ENCODE measurements at regions not wholly inside any gene's neighbourhood (a gene's known extent, or its start where the extent isn't known, plus 50 kb on each side); places are given as distances from the start of the nearest gene placed in this dataset.

DNA sequence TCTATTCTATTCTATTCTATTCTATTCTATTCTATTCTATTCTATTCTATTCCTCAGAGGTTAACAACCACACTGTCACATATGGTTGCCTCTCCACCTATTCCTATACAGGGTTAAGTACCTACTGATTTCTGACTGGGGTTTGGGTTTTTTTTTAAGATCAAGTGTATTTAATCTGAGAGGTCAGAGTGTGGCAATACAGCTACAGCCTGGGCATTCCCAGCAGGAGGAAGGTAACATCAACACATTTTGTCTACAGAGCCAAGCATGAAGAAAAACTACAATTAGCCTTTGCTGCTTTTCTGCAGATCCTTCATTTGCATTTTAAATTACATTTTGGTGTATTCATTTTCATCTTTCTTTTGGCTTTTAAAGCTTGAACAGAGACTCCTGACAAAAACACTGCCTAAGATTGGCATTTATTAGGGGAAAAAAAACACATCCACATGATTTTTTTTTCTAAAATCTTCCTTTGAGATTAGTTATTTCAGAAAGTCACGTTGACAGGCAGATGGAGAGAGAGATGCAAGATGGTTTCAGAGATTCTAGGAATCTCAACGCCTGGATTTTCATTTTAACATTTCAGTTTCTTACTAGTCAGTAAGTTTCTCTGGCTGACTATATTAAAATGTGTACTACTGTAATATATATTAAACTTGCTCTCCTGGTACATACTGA, 255.9 kb upstream of the TET2 start:
- Mint-ChIP-seq H3K4me1 (ENCODE audit: low read depth, unreplicated experiment) (no peaks in the 10 kb centered on the region), H3K27ac (ENCODE audit: unreplicated experiment) (no peak overlapping the region), H3K36me3 (ENCODE audit: insufficient read depth, unreplicated experiment) (no peaks in the 10 kb centered on the region), H3K27me3 (ENCODE audit: insufficient read depth, unreplicated experiment) (peaks cover 3% of the 10 kb centered on the region), H3K9me3 (ENCODE audit: unreplicated experiment) (no peaks in the 10 kb centered on the region), H3K4me3 (ENCODE audit: unreplicated experiment) (no peak overlapping the region)
- intact Hi-C loops (cut with micrococcal nuclease; ENCODE audit: unreplicated experiment): no loop called here
- DNase-seq: no peak
- ChIA-PET CTCF (no interaction called here), POLR2A (no interaction called here)
- Histone ChIP-seq H3K36me3 (ENCODE audit: control insufficient read depth, insufficient read depth, low read length) (no peaks in the 10 kb centered on the region), H3K4me1 (no peaks in the 10 kb centered on the region), H3K4me3 (ENCODE audit: low read depth, low read length) (no peak overlapping the region), H3K27me3 (replicated peaks; ENCODE audit: control insufficient read depth, insufficient read depth, low read length) (no peaks in the 10 kb centered on the region), H3K9me3 (no peaks in the 10 kb centered on the region)
- BruUV-seq (replicated peaks): no TSS peak
- TF ChIP-seq, protein P1, sequence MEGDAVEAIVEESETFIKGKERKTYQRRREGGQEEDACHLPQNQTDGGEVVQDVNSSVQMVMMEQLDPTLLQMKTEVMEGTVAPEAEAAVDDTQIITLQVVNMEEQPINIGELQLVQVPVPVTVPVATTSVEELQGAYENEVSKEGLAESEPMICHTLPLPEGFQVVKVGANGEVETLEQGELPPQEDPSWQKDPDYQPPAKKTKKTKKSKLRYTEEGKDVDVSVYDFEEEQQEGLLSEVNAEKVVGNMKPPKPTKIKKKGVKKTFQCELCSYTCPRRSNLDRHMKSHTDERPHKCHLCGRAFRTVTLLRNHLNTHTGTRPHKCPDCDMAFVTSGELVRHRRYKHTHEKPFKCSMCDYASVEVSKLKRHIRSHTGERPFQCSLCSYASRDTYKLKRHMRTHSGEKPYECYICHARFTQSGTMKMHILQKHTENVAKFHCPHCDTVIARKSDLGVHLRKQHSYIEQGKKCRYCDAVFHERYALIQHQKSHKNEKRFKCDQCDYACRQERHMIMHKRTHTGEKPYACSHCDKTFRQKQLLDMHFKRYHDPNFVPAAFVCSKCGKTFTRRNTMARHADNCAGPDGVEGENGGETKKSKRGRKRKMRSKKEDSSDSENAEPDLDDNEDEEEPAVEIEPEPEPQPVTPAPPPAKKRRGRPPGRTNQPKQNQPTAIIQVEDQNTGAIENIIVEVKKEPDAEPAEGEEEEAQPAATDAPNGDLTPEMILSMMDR (IDR thresholded peaks at IDR 0.05; ENCODE audit: insufficient read depth in 1 of 2, low read depth in 1 of 2, low read length in 1 of 2, severe bottlenecking in 1 of 2, unreplicated experiment in 1 of 2): no peak

DNA sequence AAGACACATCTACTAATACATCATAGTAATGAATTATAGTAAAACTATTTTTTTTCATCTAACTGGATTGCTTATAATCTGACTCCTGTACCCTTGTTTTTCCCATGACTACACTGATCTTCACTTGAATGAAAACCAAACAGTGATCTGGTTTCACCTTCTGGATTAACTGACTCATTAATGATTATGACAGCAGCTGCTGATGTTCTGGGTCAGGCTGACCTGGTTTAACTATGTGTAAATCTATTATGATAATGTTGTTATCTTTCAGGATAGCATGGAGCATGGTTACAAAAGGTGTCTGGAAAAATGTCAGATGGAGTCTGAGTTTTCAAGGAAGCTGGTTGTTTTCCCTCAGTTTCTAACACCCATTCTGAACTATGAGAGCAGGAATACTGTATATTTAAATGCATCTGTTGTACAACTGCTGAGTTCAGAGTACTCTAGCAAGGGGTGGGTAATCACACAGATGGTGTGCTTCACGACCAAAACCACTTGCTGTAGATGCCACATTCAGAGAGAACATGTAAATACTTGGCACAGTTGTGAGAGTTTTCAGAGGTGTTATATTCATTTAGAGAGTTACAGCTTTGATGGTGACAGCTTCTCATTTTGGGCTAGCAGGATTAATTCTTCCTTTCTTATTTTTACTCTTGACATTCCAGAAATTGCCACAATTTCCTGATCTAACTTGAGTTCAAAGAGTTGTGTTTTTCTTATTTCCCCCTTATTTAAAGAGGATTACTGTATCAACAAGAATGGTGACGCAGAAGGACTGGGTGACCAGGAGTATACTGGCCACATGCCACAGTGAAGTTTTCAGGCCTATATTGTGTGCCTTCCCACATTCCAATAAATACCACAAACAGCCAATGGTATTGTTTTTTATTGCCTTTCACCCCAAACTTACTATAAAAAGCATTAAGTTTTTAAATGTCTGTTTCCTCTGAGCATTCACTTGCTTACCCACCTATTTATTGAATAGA, 249.7 kb upstream of the TET2 start:
- H3K9me3 Mint-ChIP-seq (ENCODE audit: unreplicated experiment): peaks cover 10% of the 10 kb centered on the region
- Histone ChIP-seq H3K36me3 (ENCODE audit: control insufficient read depth, insufficient read depth, low read length) (no peaks in the 10 kb centered on the region), H3K4me3 (ENCODE audit: low read depth, low read length) (no peak overlapping the region), H3K9me3 (no peaks in the 10 kb centered on the region), H3K4me1 (no peaks in the 10 kb centered on the region), H3K27me3 (replicated peaks; ENCODE audit: control insufficient read depth, insufficient read depth, low read length) (no peaks in the 10 kb centered on the region)
- ChIA-PET CTCF (no interaction called here), POLR2A (no interaction called here)
- no peak overlapping the region for H3K27ac Mint-ChIP-seq (ENCODE audit: unreplicated experiment)
- H3K4me3 Mint-ChIP-seq (ENCODE audit: unreplicated experiment): no peak overlapping the region
- BruUV-seq (replicated peaks): no TSS peak
- intact Hi-C loops (cut with micrococcal nuclease; ENCODE audit: unreplicated experiment): no loop called here
- no peaks in the 10 kb centered on the region for H3K27me3 Mint-ChIP-seq (ENCODE audit: insufficient read depth, unreplicated experiment)
- DNase-seq: no peak
- no peaks in the 10 kb centered on the region for H3K36me3 Mint-ChIP-seq (ENCODE audit: insufficient read depth, unreplicated experiment)
- TF ChIP-seq, protein P1 (IDR thresholded peaks at IDR 0.05; ENCODE audit: insufficient read depth in 1 of 2, low read depth in 1 of 2, low read length in 1 of 2, severe bottlenecking in 1 of 2, unreplicated experiment in 1 of 2): no peak
- no peaks in the 10 kb centered on the region for H3K4me1 Mint-ChIP-seq (ENCODE audit: low read depth, unreplicated experiment)

DNA sequence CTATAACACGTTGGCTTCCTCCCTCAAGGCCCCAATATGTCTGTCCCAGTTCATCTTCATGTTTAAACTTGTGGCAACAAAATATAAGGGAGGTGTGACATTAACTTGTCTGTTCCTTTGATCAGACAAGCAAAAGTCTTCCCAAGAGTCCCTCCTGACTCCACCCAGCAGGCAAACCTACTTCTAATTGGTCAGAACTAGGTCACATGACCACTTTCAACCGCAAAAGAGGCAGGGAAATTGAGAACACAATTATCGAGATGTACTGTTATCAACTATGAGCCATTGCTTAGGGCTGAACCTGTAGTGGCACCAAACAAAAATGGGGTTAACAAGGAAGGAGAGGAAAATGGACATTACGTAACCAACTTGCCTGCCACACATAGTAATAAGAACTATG, 246.8 kb upstream of the TET2 start:
- no peaks in the 10 kb centered on the region for H3K9me3 ChIP-seq
- POLR2A ChIA-PET: no interaction called here
- intact Hi-C loops (cut with micrococcal nuclease; ENCODE audit: unreplicated experiment): loop anchor here (10.0 kb wide), 1 partner anchor 575 kb away; the partner anchor contains the start of gene PPA2
- no peak overlapping the region for H3K4me3 ChIP-seq (ENCODE audit: low read depth, low read length)
- Mint-ChIP-seq H3K9me3 (ENCODE audit: unreplicated experiment) (peaks cover 10% of the 10 kb centered on the region), H3K4me3 (ENCODE audit: unreplicated experiment) (no peak overlapping the region), H3K36me3 (ENCODE audit: insufficient read depth, unreplicated experiment) (no peaks in the 10 kb centered on the region), H3K27ac (ENCODE audit: unreplicated experiment) (no peak overlapping the region), H3K4me1 (ENCODE audit: low read depth, unreplicated experiment) (no peaks in the 10 kb centered on the region), H3K27me3 (ENCODE audit: insufficient read depth, unreplicated experiment) (no peaks in the 10 kb centered on the region)
- TF ChIP-seq, protein P1 (IDR thresholded peaks at IDR 0.05; ENCODE audit: insufficient read depth in 1 of 2, low read depth in 1 of 2, low read length in 1 of 2, severe bottlenecking in 1 of 2, unreplicated experiment in 1 of 2): no peak
- BruUV-seq (replicated peaks): no TSS peak
- no peaks in the 10 kb centered on the region for H3K27me3 ChIP-seq (replicated peaks; ENCODE audit: control insufficient read depth, insufficient read depth, low read length)
- CTCF ChIA-PET: no interaction called here
- no peaks in the 10 kb centered on the region for H3K4me1 ChIP-seq
- DNase-seq: no peak
- H3K36me3 ChIP-seq (ENCODE audit: control insufficient read depth, insufficient read depth, low read length): no peaks in the 10 kb centered on the region

All from Caco-2 (cell line).